GM18519 (cell line): ENCODE measurements at regions not wholly inside any gene's neighbourhood (a gene's known extent, or its start where the extent isn't known, plus 50 kb on each side); places are given as distances from the start of the nearest gene placed in this dataset.
"Not testable (repeated sequence)": the region's sequence is repeated elsewhere in the genome, so short reads cannot be mapped to it uniquely, and the experiment has no call there.

Source experiments
- ATAC-seq: cut with Tn5 transposase; IDR thresholded peaks from one replicate; pipeline ENCODE4 v1.9.1; 2021; ENCODE audit warnings: mild to moderate bottlenecking, moderate library complexity; ENCODE audit not compliant: unreplicated experiment, low FRiP score

DNA sequence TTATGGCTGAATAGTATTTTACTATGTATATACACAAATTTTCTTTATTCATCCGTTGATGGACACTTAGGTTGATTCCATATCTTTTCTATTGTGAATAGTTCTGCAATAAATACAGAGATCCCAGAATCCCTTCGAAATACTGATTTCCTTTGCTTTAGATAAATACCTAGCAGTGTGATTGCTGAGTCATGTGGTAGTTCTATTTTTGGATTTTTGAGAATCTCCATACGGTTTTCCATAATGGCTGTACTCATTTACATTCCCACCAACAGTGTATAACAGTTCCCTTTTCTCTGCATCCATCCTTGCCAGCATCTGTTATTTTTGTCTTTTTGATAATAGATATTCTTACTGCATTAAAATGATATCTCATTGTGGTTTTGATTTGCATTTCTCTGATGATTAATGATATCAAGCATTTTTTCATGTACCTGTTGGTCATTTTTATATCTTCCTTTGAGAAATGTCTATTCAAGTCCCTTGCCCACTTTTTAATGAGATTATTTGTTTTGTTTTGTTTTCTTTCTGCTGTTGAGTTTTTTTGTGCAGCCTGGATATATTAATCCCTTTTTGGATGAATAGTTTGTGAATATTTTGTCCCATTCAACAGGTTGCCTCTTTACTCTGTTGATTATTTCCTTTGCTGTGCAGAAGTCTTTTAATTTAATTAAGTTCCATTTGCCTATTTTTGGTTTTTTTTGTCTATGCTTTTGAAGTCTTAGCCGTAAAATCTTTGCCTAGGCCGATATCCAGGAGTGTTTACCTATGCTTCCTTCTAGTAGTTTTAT, 466.7 kb upstream of the TENM3 start:
- ATAC-seq, result no peak

DNA sequence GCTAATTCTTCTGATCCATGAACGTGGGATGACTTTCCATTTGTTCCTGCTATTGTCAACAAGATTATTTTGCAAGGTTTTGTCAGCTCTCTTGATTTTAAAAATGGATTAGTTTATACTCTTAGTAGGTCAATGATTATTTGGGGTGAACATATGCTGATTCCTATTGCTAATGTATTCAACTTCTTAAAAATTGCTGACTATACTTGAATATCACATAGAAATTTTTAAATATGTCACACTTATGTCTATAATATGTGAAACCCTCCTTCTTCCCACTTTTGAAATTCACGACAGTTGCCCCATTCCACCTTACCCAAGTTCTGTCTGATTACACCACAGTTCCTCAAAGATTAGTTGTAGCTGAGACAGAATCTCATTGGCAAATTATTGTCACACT, 465.7 kb upstream of the TENM3 start:
- ATAC-seq, result no peak

DNA sequence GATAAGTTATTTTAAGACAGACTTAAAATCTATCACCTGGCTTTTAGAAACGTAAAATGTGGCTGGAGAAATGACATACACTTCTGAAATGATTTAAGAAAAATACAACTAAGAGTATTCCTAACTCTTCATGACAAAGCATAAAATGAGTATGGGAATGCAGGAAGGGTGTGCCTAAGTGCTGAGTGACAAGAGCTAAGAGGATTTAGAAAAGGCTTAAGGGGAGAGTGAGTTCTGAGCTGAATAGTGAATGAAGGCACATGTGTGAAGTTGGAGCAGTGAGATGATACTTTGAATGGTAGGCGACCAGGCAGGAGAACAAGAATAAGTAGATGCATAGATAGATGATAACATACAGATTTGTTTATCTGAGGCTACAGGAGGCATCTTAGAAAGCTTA, 458.3 kb upstream of the TENM3 start:
- no peak for ATAC-seq

GRCh38 chr4:181792641-181793040, 450.6 kb upstream of the TENM3 start:
- no peak for ATAC-seq

- no peak for ATAC-seq
These were observed 450.1 kb upstream of the TENM3 start for GRCh38 chr4:181793096-181793495.

- ATAC-seq, result no peak
These were observed 446.7 kb upstream of the TENM3 start for GRCh38 chr4:181796502-181796901.

DNA sequence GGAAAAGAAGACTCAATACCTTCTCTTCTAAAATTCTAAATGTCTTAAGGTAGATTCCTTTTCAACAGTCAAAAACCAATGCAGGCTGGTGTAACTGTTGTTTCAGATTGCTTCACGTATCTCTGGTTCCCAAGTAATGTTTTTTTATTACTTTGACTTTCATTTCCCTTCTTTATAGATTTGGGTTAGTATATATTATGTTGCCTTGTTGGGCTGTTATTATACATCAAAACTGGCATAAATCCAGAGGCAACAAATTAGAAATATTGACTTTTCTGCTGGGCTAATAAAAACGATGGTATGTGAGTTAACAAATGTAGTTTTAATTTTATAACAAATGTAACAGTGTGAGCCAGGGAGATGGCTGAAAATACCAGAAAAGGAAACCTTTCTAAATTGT, 444.7 kb upstream of the TENM3 start:
- ATAC-seq, result no peak

DNA sequence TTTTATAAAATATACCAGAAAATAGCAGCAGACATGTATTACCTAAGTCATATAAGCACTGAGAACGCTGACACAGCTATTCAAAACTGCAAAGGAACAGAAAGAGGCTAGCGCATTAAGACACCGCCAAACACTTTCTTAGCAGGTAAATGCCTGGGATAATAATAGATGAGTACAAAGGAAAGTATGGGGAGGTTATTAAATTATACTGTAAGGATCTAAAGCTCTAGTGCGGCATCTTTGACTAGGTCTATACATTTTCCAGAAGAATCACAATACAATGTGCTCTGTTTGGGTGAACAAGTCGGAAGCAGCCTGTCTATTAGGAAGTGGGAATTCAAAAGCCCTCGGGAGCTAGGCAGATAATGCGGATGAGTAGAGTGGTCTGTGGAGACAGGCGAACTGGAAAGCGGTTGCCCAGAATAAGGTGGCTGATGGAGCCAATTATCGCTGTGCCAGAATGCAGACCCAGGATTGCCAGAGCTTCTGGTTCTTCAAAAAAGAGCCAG, 443.6 kb upstream of the TENM3 start:
- ATAC-seq, result no peak

- ATAC-seq, result no peak
These were observed 441.0 kb upstream of the TENM3 start for GRCh38 chr4:181802207-181802606.

DNA sequence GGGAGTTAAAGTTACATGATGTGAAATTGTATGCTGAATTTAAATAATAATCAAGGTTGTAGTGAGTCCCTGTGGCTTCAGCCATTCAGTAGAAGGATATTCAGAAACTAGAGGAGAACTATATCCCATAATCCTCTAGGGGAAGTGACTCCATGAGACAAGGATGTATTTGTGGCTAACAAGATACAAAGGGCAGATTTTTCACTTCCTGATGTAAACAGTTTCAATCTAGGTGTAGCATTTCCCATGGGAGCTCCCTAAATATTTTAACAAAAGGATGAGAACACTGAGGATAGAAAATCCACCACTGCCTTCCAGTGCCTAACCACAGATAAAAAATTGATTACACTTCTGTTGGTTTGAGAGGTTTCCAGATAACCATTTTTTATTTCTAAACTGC, 435.4 kb upstream of the TENM3 start:
- no peak for ATAC-seq

DNA sequence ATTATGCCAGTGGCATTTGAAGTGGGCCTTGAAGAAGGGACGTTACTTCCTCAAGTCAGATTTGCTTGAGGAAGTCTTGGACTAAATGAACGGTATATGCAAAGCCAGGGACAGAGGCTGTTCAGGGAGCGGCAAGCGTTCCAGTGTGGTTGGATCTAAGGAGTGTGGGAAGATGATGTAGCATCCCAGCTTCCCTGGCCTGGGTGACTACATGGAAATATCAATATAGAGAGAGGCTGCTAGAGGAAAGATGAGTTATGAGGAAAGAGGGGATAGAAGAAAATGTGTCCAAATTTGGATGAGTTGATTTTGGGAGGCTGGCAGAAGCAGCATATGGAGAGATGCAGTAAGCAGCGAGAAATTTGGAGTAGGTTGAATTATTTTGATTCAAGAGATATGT, 432.5 kb upstream of the TENM3 start:
- no peak for ATAC-seq

DNA sequence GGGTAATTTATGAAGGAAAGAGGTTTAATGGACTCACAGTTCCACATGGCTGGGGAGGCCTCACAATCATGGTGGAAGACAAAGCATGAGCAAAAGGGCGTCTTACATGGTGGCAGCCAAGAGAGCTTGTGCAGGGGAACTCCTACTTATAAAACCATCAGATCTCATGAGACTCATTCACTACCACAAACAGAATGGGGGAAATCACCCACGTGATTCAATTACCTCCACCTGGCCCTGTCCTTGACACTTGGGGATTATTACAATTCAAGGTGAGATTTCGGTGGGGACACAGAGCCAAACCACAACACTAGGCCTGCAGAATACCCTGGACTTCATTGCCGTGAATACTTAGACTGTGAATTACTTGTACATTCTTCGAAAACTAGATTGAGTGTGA, 431.7 kb upstream of the TENM3 start:
- not testable (repeated sequence) for ATAC-seq

- ATAC-seq, result no peak
These were observed 423.3 kb upstream of the TENM3 start for GRCh38 chr4:181819946-181820345.

GRCh38 chr4:181820553-181820952, 422.6 kb upstream of the TENM3 start:
- ATAC-seq, result no peak

DNA sequence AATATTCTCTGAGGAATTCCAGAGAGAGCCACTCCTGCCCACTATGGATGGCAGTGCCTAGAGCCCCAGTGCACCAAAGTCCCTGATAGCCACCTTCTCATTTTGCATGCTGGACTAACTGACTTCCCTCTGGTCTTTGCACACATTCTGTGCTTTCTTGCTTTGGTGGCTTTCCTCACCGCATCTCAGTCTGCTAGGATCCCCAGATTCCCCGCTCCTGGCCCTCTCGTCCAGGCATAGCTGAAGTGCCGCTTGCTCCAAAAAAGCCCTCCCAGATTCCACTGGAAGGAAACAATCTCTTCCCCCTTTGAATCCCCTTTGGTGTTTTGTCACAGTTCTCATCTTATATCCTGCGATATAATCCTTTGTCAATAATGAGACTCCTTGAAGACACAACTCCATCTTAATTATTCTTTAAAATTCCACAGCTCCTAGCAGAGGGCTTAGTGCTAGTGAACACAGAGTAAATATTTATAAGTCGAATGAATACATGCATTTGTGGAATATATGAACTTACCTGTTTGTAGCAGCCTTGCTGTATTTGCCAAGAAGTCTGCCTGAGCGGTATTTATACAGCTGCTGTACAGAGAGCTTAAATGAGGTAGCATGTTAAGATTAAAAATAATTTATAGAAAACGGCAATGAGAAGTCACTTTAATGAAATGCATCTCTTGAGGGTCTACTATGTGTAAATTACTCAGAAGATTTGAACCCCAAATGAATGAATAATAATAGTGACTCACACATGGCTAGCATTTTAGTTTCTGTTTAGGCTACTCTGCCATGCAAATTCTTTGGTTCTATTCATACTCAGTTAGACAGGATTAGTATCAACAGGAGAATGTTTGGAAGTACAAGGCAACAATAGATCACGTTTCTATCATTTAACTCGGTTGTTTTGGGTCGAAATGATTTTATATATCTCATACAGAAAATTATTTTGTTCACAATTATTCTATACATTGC, 421.9 kb upstream of the TENM3 start:
- no peak for ATAC-seq

DNA sequence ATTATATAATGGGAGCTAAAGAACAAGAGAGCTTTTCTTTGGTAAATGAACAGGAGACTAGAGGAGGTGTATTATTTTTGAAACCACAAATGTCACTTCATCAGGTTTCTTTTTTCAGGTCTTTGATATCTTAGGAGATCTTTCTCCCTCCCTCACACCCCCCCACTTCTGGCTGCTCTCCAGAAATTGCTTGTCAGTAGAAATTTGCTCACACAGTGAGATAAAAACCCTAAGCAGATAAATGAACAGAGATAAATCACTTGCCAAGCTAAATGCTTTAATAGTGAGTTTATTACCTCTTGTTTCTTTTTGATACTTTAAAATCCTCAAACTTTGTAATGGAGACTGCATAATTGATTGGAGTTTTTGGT, 421.2 kb upstream of the TENM3 start:
- ATAC-seq, result no peak

DNA sequence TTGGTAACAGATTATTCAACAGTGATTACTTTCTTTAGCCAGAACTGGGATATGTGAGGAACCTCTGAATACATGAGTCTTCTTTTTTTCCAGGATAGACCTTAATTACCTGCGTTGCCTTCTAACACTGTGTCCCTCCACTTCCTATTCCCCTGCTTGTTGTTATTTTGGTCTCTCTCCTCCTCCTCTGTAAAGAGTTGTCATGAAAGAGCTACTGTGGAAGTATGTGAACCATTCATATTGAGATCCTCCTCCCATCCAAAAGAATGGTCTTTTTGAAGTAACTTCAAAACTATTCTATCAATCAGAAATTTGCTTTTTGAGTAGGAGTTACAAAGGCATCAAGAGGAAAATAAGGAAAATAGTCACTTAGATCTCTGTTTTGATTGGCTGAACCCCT, 420.0 kb upstream of the TENM3 start:
- no peak for ATAC-seq

DNA sequence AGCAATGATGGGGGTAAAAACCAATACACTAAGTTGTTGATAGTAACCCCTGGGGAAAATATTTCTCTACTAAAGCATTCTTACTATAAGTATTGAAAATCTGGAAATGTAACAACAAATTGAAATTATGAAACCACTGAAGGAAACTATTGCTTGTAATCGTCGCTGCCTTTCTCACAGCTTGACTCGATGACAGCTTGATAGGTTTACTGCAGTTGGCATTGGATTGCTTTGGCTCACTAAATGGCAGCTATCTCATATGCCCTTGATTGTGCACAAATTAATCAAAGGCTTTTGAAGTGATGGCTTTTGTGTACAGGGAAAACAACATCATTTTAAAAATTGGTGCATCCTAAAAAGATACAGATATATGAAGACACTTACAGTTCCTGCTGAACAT, 419.6 kb upstream of the TENM3 start:
- ATAC-seq, result no peak

DNA sequence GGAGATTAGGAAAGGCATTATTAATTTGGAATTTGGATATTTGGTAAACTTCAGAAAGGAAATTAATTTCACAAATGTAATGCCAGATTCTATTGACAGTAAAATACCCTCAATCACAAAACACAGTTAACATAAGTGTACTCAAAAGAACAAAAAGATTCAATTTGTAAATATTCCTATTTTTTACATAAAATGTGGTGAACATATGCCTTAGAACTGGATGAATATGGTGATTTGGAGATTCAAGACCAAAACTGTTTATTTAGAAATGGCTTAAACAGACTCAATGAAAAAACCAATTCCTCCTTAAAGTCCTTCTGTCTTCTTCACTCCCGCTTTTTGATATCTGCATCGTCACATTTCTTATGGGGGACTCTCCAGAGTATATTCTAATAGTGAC, 417.6 kb upstream of the TENM3 start:
- no peak for ATAC-seq

DNA sequence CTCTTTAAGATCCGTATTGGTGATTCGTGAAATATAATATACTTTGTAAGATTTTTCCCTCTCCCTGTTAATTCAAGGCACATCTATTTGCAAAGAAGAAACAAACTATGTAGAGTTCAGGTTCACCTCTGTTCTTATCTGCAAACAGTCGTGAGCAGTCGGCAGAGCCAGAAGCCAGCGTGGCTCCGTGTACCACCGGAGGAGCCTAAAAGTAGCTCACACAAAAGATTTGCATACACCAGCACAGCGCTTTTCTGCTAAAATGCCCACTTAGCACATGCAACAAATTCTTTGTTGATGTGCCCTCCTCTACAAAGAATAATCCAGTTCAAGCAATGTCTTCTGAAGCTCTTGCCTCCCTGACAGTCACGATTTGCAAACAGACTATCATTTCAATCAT, 416.0 kb upstream of the TENM3 start:
- no peak for ATAC-seq

DNA sequence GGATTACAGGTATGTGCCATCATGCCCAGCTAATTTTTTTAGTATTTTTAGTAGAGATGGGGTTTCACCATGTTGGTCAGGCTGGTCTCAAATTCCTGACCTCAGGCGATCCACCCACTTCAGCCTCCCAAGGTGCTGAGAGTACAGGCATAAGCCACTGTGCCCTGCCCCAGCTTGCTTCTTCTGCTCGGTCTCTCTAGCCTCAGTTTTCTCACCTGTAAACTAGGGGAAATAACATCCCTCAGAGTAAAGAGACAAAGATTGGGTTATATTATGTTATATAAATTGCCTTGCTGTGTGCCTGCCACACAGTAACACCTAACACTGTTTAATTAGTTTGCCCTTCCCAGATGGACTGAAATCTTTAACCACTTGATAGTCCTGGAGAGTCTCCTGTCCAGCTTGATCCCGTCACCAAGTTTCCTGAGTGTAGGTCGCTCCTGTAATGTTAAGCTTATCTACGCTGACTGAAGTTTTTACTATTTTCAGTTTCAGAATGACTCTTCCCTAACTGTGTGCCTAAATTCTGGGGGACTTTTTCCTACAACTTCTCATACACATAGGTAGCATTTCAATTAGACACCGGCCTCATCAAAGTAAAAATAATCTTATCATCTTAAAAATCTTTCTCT, 412.7 kb upstream of the TENM3 start:
- ATAC-seq, result no peak
